DND-41 (cell line): ENCODE measurements at regions not wholly inside any gene's neighbourhood (a gene's known extent, or its start where the extent isn't known, plus 50 kb on each side); places are given as distances from the start of the nearest gene placed in this dataset.

ENCODE experiments used
- ATAC-seq: fragments of 200-7000 bp; cut with Tn5 transposase; 3 replicates; pipeline ENCODE4 v1.9.1; 2021; ENCODE audit warnings: low read depth; ENCODE audit not compliant: insufficient read depth
- DNase-seq: peaks from one replicate; pipeline ENCODE4 v3.0.0-alpha.2; 2020
- H2AFZ ChIP-seq: 2 replicates; pipeline ENCODE4 v1.6.0; 2012; ENCODE audit warnings: low read depth, low read length
- H3K27ac ChIP-seq: 2 replicates; pipeline ENCODE4 v1.5.1; 2012; ENCODE audit warnings: low read length, inconsistent platforms
- H3K27me3 ChIP-seq: fragments of 200-600 bp; sonication (generic); 2 replicates; pipeline ENCODE4 v1.6.0; 2012; ENCODE audit warnings: low read length, mild to moderate bottlenecking, inconsistent platforms; ENCODE audit not compliant: insufficient read depth, poor library complexity
- H3K36me3 ChIP-seq: 2 replicates; pipeline ENCODE4 v1.5.1; 2012; ENCODE audit warnings: low read length, inconsistent platforms; ENCODE audit not compliant: insufficient read depth
- H3K4me1 ChIP-seq: 2 replicates; pipeline ENCODE4 v1.5.1; 2012; ENCODE audit warnings: mild to moderate bottlenecking, low read length; ENCODE audit not compliant: insufficient read depth
- H3K4me2 ChIP-seq: 2 replicates; pipeline ENCODE4 v1.6.0; 2012; ENCODE audit warnings: mild to moderate bottlenecking, moderate library complexity, low read length, inconsistent platforms; ENCODE audit not compliant: insufficient read depth
- H3K4me3 ChIP-seq, 2 experiments: fragments of 200-600 bp in 1 of 2; shearing (Covaris generic) in 1 of 2; 2 replicates each; pipeline ENCODE4 v1.5.1; 2012 to 2016; ENCODE audit warnings: inconsistent platforms in 2 of 2, low read length in 2 of 2, mild to moderate bottlenecking in 2 of 2, low read depth in 1 of 2, moderate library complexity in 1 of 2
- H3K79me2 ChIP-seq: 2 replicates; pipeline ENCODE4 v1.6.0; 2012; ENCODE audit warnings: low read length, inconsistent platforms; ENCODE audit not compliant: insufficient read depth
- H3K9ac ChIP-seq: 2 replicates; pipeline ENCODE4 v1.6.0; 2012; ENCODE audit warnings: low read depth, mild to moderate bottlenecking, inconsistent platforms, low read length, moderate library complexity
- H3K9me3 ChIP-seq: 2 replicates; pipeline ENCODE4 v1.5.1; 2012; ENCODE audit warnings: low read length, moderate library complexity, mild to moderate bottlenecking, inconsistent platforms; ENCODE audit not compliant: insufficient read depth, severe bottlenecking
- H4K20me1 ChIP-seq: 2 replicates; pipeline ENCODE4 v1.6.0; 2012; ENCODE audit warnings: low read length; ENCODE audit not compliant: insufficient read depth
- CTCF ChIP-seq: IDR thresholded peaks from 2 replicates; pipeline ENCODE4 v1.5.1; 2012; ENCODE audit warnings: borderline replicate concordance, low read length, moderate library complexity, mild to moderate bottlenecking; ENCODE audit not compliant: poor library complexity, severe bottlenecking; ENCODE audit errors: extremely low read depth
- EZH2 ChIP-seq: IDR thresholded peaks from 3 replicates; pipeline ENCODE4 v1.6.1; 2012; ENCODE audit warnings: borderline replicate concordance, low read depth, mild to moderate bottlenecking, moderate library complexity, low read length, inconsistent platforms; ENCODE audit not compliant: severe bottlenecking

- no peaks in the 10 kb centered on the region for H3K27me3 ChIP-seq
- H3K9me3 ChIP-seq, result no peaks in the 10 kb centered on the region
- no peaks in the 10 kb centered on the region for H3K79me2 ChIP-seq
- no peak for ATAC-seq
- no peak for DNase-seq
- TF ChIP-seq EZH2 (no peak), CTCF (no peak)
- H2AFZ ChIP-seq, result no peak overlapping the region
- H3K4me2 ChIP-seq, result no peak overlapping the region
- no peaks in the 10 kb centered on the region for H3K4me1 ChIP-seq
- H3K9ac ChIP-seq, result no peak overlapping the region
- no peak overlapping the region for H3K4me3 ChIP-seq
- H4K20me1 ChIP-seq, result no peaks in the 10 kb centered on the region
- no peaks in the 10 kb centered on the region for H3K36me3 ChIP-seq
- H3K27ac ChIP-seq, result no peak overlapping the region
Measured at GRCh38 chr6:51029561-51029960, 210.9 kb downstream of the TFAP2B start.

GRCh38 chr6:51045548-51045947 lies 226.9 kb downstream of the TFAP2B start:
- Histone ChIP-seq H2AFZ (no peak overlapping the region), H3K79me2 (no peaks in the 10 kb centered on the region), H3K9ac (no peak overlapping the region), H3K4me2 (no peak overlapping the region), H3K4me1 (no peaks in the 10 kb centered on the region), H3K27me3 (no peaks in the 10 kb centered on the region), H4K20me1 (no peaks in the 10 kb centered on the region), H3K27ac (no peak overlapping the region), H3K4me3 (no peak overlapping the region), H3K36me3 (no peaks in the 10 kb centered on the region), H3K9me3 (no peaks in the 10 kb centered on the region)
- TF ChIP-seq CTCF (no peak), EZH2 (no peak)
- ATAC-seq, result no peak
- DNase-seq, result no peak

- no peak overlapping the region for H3K4me3 ChIP-seq
- H3K9me3 ChIP-seq, result no peaks in the 10 kb centered on the region
- no peak overlapping the region for H3K4me2 ChIP-seq
- no peak overlapping the region for H3K9ac ChIP-seq
- ATAC-seq, result no peak
- TF ChIP-seq CTCF (no peak), EZH2 (no peak)
- H4K20me1 ChIP-seq, result no peaks in the 10 kb centered on the region
- no peaks in the 10 kb centered on the region for H3K27me3 ChIP-seq
- H3K79me2 ChIP-seq, result no peaks in the 10 kb centered on the region
- DNase-seq, result no peak
- no peaks in the 10 kb centered on the region for H3K4me1 ChIP-seq
- no peak overlapping the region for H2AFZ ChIP-seq
- H3K27ac ChIP-seq, result no peak overlapping the region
- no peaks in the 10 kb centered on the region for H3K36me3 ChIP-seq
Measured at GRCh38 chr6:51049288-51049982, 230.8 kb downstream of the TFAP2B start.
